ENCODE measurements at regions not wholly inside any gene's neighbourhood (a gene's known extent, or its start where the extent isn't known, plus 50 kb on each side); places are given as distances from the start of the nearest gene placed in this dataset.
A peak's percentile ranks its signal among the peaks of the same experiment; 100 is the strongest.

- peaks cover 0 to 23% (median 0%) of the 10 kb centered on the region in 12 donors for H3K4me1 ChIP-seq
- no peaks in the 10 kb centered on the region for H3K9me3 ChIP-seq
- 84 to 92% (median 87%) methylated on average over 1 of the region's 1 CpG for WGBS, 4 donors
- no peak for ATAC-seq
- H3K4me3 ChIP-seq: no peak overlapping the region
- no peak for TF ChIP-seq POLR2A (IDR thresholded peaks at IDR 0.05)
- TF ChIP-seq CTCF (IDR thresholded peaks at IDR 0.05): no peak
- no peaks in the 10 kb centered on the region for H3K27me3 ChIP-seq
- H3K36me3 ChIP-seq: no peaks in the 10 kb centered on the region
- intact Hi-C loops (cut with DNase I): no loop called here
- no peak overlapping the region for H3K27ac ChIP-seq
- no peak for DNase-seq
Measured at GRCh38 chr6:134421501-134421900, 103.6 kb upstream of the SGK1 start.

GRCh38 chr6:134420614-134421181, 102.8 kb upstream of the SGK1 start:
- Histone ChIP-seq H3K27me3 (no peaks in the 10 kb centered on the region), H3K27ac (peak overlapping the region in 1 of 12 donors; percentile 16), H3K9me3 (no peaks in the 10 kb centered on the region), H3K4me1 (peaks cover 0 to 31% (median under 1%) of the 10 kb centered on the region in 12 donors), H3K36me3 (no peaks in the 10 kb centered on the region), H3K4me3 (no peak overlapping the region)
- no peak for DNase-seq
- TF ChIP-seq CTCF (IDR thresholded peaks at IDR 0.05) (no peak), POLR2A (IDR thresholded peaks at IDR 0.05) (no peak)
- WGBS, 4 donors: 76 to 79% (median 78%) methylated on average over 3 of the region's 3 CpGs
- intact Hi-C loops (cut with DNase I): no loop called here
- ATAC-seq: no peak

- Histone ChIP-seq H3K27ac (no peak overlapping the region), H3K4me1 (peaks cover 0 to 41% (median 2%) of the 10 kb centered on the region in 12 donors), H3K36me3 (no peaks in the 10 kb centered on the region), H3K4me3 (no peak overlapping the region), H3K27me3 (no peaks in the 10 kb centered on the region), H3K9me3 (no peaks in the 10 kb centered on the region)
- WGBS, 4 donors: 92 to 97% (median 95%) methylated on average over 7 of the region's 7 CpGs
- intact Hi-C loops (cut with DNase I): loop anchor here in 2 of 10 donors (5.0 to 10.0 kb wide), 3 partner anchors 75 to 303 kb away; no protein-coding TSS in a partner anchor
- TF ChIP-seq CTCF (IDR thresholded peaks at IDR 0.05): no peak
- TF ChIP-seq POLR2A (IDR thresholded peaks at IDR 0.05): no peak
- no peak for ATAC-seq
- DNase-seq: no peak
Measured at GRCh38 chr6:134419716-134420115, 101.8 kb upstream of the SGK1 start.

- TF ChIP-seq CTCF (IDR thresholded peaks at IDR 0.05) (no peak), POLR2A (IDR thresholded peaks at IDR 0.05) (no peak)
- Histone ChIP-seq H3K36me3 (no peaks in the 10 kb centered on the region), H3K9me3 (peaks cover 0 to 14% (median 0%) of the 10 kb centered on the region in 12 donors), H3K4me3 (no peak overlapping the region), H3K4me1 (peaks cover 0 to 41% (median 2%) of the 10 kb centered on the region in 12 donors), H3K27ac (peak overlapping the region in 2 of 12 donors; percentile 38 to 78), H3K27me3 (no peaks in the 10 kb centered on the region)
- no peak for ATAC-seq
- DNase-seq: no peak
- intact Hi-C loops (cut with DNase I): loop anchor here in 2 of 10 donors (5.0 to 10.0 kb wide), 3 partner anchors 72 to 306 kb away; no protein-coding TSS in a partner anchor
- 69 to 75% (median 71%) methylated on average over 10 of the region's 10 CpGs for WGBS, 4 donors
Measured at GRCh38 chr6:134416418-134417154, 98.7 kb upstream of the SGK1 start.

Data from heart left ventricle (tissue), 16 donors.